SU-DHL-6 (cell line): ENCODE measurements at regions not wholly inside any gene's neighbourhood (a gene's known extent, or its start where the extent isn't known, plus 50 kb on each side); places are given as distances from the start of the nearest gene placed in this dataset.

ENCODE experiments used
- CTCF ChIP-seq: fragments of 200-600 bp; sonication (generic); IDR thresholded peaks from one replicate; pipeline ENCODE4 v1.5.1; 2017; ENCODE audit warnings: antibody characterized with exemption, mild to moderate bottlenecking, low read length, moderate library complexity; ENCODE audit not compliant: insufficient read depth, poor library complexity, severe bottlenecking
- EZH2phosphoT487 ChIP-seq: fragments of 200-600 bp; sonication (generic), shearing (Covaris generic); conservative IDR thresholded peaks from 2 replicates; pipeline ENCODE4 v1.6.1; 2018; ENCODE audit warnings: mild to moderate bottlenecking, antibody characterized with exemption, low read length, moderate library complexity, mixed read lengths

- TF ChIP-seq CTCF, result no peak
- TF ChIP-seq EZH2phosphoT487, result no peak
These were observed 304.2 kb downstream of the DNAH5 start for GRCh38 chr5:13640270-13640669.
